ENCODE measurements at regions not wholly inside any gene's neighbourhood (a gene's known extent, or its start where the extent isn't known, plus 50 kb on each side); places are given as distances from the start of the nearest gene placed in this dataset.
"Not testable (repeated sequence)": the region's sequence is repeated elsewhere in the genome, so short reads cannot be mapped to it uniquely, and the experiment has no call there.

- no peak for DNase-seq (ENCODE audit: extremely low read depth, low read depth, low spot score)
These were observed 74.3 kb upstream of the GUCY1A1 start for GRCh38 chr4:155592179-155592937.

GRCh38 chr4:155591738-155592143 lies 74.9 kb upstream of the GUCY1A1 start:
- no peak for DNase-seq (ENCODE audit: extremely low read depth, low read depth, low spot score)

GRCh38 chr4:155590796-155591585 lies 75.7 kb upstream of the GUCY1A1 start:
- DNase-seq (ENCODE audit: extremely low read depth, low read depth, low spot score): no peak

- DNase-seq (ENCODE audit: extremely low read depth, low read depth, low spot score): no peak
These were observed 78.2 kb upstream of the GUCY1A1 start for GRCh38 chr4:155588437-155588836.

GRCh38 chr4:155587766-155588165 lies 78.9 kb upstream of the GUCY1A1 start:
- DNase-seq (ENCODE audit: extremely low read depth, low read depth, low spot score): no peak

GRCh38 chr4:155582971-155583437 lies 83.6 kb upstream of the GUCY1A1 start:
- peak; percentile 64 for DNase-seq (ENCODE audit: extremely low read depth, low read depth, low spot score)

- DNase-seq (ENCODE audit: extremely low read depth, low read depth, low spot score): no peak
These were observed 84.6 kb upstream of the GUCY1A1 start for GRCh38 chr4:155582041-155582440.

- DNase-seq (ENCODE audit: extremely low read depth, low read depth, low spot score): peak; percentile 7
These were observed 87.8 kb upstream of the GUCY1A1 start for GRCh38 chr4:155578726-155579370.

- DNase-seq (ENCODE audit: extremely low read depth, low read depth, low spot score): no peak
These were observed 88.4 kb upstream of the GUCY1A1 start for GRCh38 chr4:155578219-155578618.

- DNase-seq (ENCODE audit: extremely low read depth, low read depth, low spot score): not testable (repeated sequence)
These were observed 92.3 kb upstream of the GUCY1A1 start for GRCh38 chr4:155574329-155574728.

GRCh38 chr4:155573126-155573525 lies 93.5 kb upstream of the GUCY1A1 start:
- no peak for DNase-seq (ENCODE audit: extremely low read depth, low read depth, low spot score)

GRCh38 chr4:155572106-155572703 lies 94.4 kb upstream of the GUCY1A1 start:
- DNase-seq (ENCODE audit: extremely low read depth, low read depth, low spot score): no peak

GRCh38 chr4:155571184-155571944 lies 95.3 kb upstream of the GUCY1A1 start:
- DNase-seq (ENCODE audit: extremely low read depth, low read depth, low spot score): no peak

- DNase-seq (ENCODE audit: extremely low read depth, low read depth, low spot score): no peak
These were observed 96.0 kb upstream of the GUCY1A1 start for GRCh38 chr4:155570661-155571060.

- DNase-seq (ENCODE audit: extremely low read depth, low read depth, low spot score): no peak
These were observed 96.6 kb upstream of the GUCY1A1 start for GRCh38 chr4:155569960-155570515.

GRCh38 chr4:155569471-155569870 lies 97.2 kb upstream of the GUCY1A1 start:
- DNase-seq (ENCODE audit: extremely low read depth, low read depth, low spot score): no peak

- no peak for DNase-seq (ENCODE audit: extremely low read depth, low read depth, low spot score)
These were observed 97.9 kb upstream of the GUCY1A1 start for GRCh38 chr4:155568641-155569220.

- DNase-seq (ENCODE audit: extremely low read depth, low read depth, low spot score): no peak
These were observed 100.3 kb upstream of the GUCY1A1 start for GRCh38 chr4:155566354-155566753.

- DNase-seq (ENCODE audit: extremely low read depth, low read depth, low spot score): no peak
These were observed 100.9 kb upstream of the GUCY1A1 start for GRCh38 chr4:155565776-155566175.

- no peak for DNase-seq (ENCODE audit: extremely low read depth, low read depth, low spot score)
These were observed 101.3 kb upstream of the GUCY1A1 start for GRCh38 chr4:155565330-155565729.

All from glomerular endothelial cell (primary cell).